ENCODE measurements at regions not wholly inside any gene's neighbourhood (a gene's known extent, or its start where the extent isn't known, plus 50 kb on each side); places are given as distances from the start of the nearest gene placed in this dataset.
"Not testable (repeated sequence)": the region's sequence is repeated elsewhere in the genome, so short reads cannot be mapped to it uniquely, and the experiment has no call there.

- TF ChIP-seq CTCF (IDR thresholded peaks at IDR 0.05; ENCODE audit: insufficient read depth, missing control alignments): no peak
- no peak for DNase-seq (ENCODE audit: insufficient read length, low spot score)
- no peak for FAIRE-seq
Observed at GRCh38 chr2:195535911-195536522, 121.0 kb upstream of the SLC39A10 start.

GRCh38 chr2:195534971-195535370 is 122.1 kb upstream of the SLC39A10 start:
- no peak for DNase-seq (ENCODE audit: insufficient read length, low spot score)
- FAIRE-seq: no peak

GRCh38 chr2:195533771-195534642 is 123.0 kb upstream of the SLC39A10 start:
- FAIRE-seq (no peak), DNase-seq (ENCODE audit: insufficient read length, low spot score) (no peak)

More at GRCh38 chr2:195534971-195535370, 122.1 kb upstream of the SLC39A10 start:
- TF ChIP-seq CTCF (IDR thresholded peaks at IDR 0.05; ENCODE audit: insufficient read depth, missing control alignments): no peak

GRCh38 chr2:195532628-195533271 is 124.3 kb upstream of the SLC39A10 start:
- TF ChIP-seq CTCF (IDR thresholded peaks at IDR 0.05; ENCODE audit: insufficient read depth, missing control alignments): no peak
- no peak for DNase-seq (ENCODE audit: insufficient read length, low spot score)
- FAIRE-seq: no peak

More at GRCh38 chr2:195533771-195534642, 123.0 kb upstream of the SLC39A10 start:
- TF ChIP-seq CTCF (IDR thresholded peaks at IDR 0.05; ENCODE audit: insufficient read depth, missing control alignments): no peak

- FAIRE-seq: no peak
- TF ChIP-seq CTCF (IDR thresholded peaks at IDR 0.05; ENCODE audit: insufficient read depth, missing control alignments): no peak
- no peak for DNase-seq (ENCODE audit: insufficient read length, low spot score)
Observed at GRCh38 chr2:195532255-195532627, 124.8 kb upstream of the SLC39A10 start.

- no peak for FAIRE-seq
- no peak for DNase-seq (ENCODE audit: insufficient read length, low spot score)
- no peak for TF ChIP-seq CTCF (IDR thresholded peaks at IDR 0.05; ENCODE audit: insufficient read depth, missing control alignments)
Observed at GRCh38 chr2:195531754-195532153, 125.3 kb upstream of the SLC39A10 start.

- DNase-seq (ENCODE audit: insufficient read length, low spot score); FAIRE-seq: not testable (repeated sequence)
Observed at GRCh38 chr2:195523242-195523641, 133.8 kb upstream of the SLC39A10 start.

All from D721Med (cell line).